ENCODE measurements at regions not wholly inside any gene's neighbourhood (a gene's known extent, or its start where the extent isn't known, plus 50 kb on each side); places are given as distances from the start of the nearest gene placed in this dataset.

GRCh38 chr9:81532251-81532650 is 157.1 kb downstream of the TLE1 start:
- no peak for DNase-seq

GRCh38 chr9:81531511-81531910 is 157.8 kb downstream of the TLE1 start:
- no peak for DNase-seq

- no peak for DNase-seq
Measured at GRCh38 chr9:81530846-81531245, 158.5 kb downstream of the TLE1 start.

GRCh38 chr9:81530310-81530810 is 159.0 kb downstream of the TLE1 start:
- DNase-seq: no peak

GRCh38 chr9:81529556-81530193 is 159.7 kb downstream of the TLE1 start:
- DNase-seq: no peak

- no peak for DNase-seq
Measured at GRCh38 chr9:81526587-81526986, 162.8 kb downstream of the TLE1 start.

- peak; percentile 24 for DNase-seq
Measured at GRCh38 chr9:81522716-81523551, 166.4 kb downstream of the TLE1 start.

GRCh38 chr9:81521892-81522291 is 167.5 kb downstream of the TLE1 start:
- no peak for DNase-seq

- no peak for DNase-seq
Measured at GRCh38 chr9:81519816-81520495, 169.4 kb downstream of the TLE1 start.

GRCh38 chr9:81517954-81518353 is 171.4 kb downstream of the TLE1 start:
- DNase-seq: peak; percentile 36

- no peak for DNase-seq
Measured at GRCh38 chr9:81513059-81513458, 176.3 kb downstream of the TLE1 start.

- DNase-seq: no peak
Measured at GRCh38 chr9:81512641-81513040, 176.7 kb downstream of the TLE1 start.

- DNase-seq: no peak
Measured at GRCh38 chr9:81508476-81508875, 180.9 kb downstream of the TLE1 start.

GRCh38 chr9:81506941-81507864 is 182.1 kb downstream of the TLE1 start:
- DNase-seq: no peak

GRCh38 chr9:81499594-81499993 is 189.8 kb downstream of the TLE1 start:
- DNase-seq: no peak

GRCh38 chr9:81499021-81499454 is 190.3 kb downstream of the TLE1 start:
- no peak for DNase-seq

GRCh38 chr9:81498576-81498975 is 190.8 kb downstream of the TLE1 start:
- DNase-seq: no peak

GRCh38 chr9:81497091-81497490 is 192.3 kb downstream of the TLE1 start:
- no peak for DNase-seq

GRCh38 chr9:81492710-81493447 is 196.5 kb downstream of the TLE1 start:
- no peak for DNase-seq

- DNase-seq: no peak
Measured at GRCh38 chr9:81490605-81491331, 198.6 kb downstream of the TLE1 start.

- no peak for DNase-seq
Measured at GRCh38 chr9:81489046-81489445, 200.3 kb downstream of the TLE1 start.

All from NCI-H2081 treated with DMSO at 0.1 percent for 48 hours (cell line).